Ectodermal cell (in vitro differentiated cells): ENCODE measurements at regions not wholly inside any gene's neighbourhood (a gene's known extent, or its start where the extent isn't known, plus 50 kb on each side); places are given as distances from the start of the nearest gene placed in this dataset.

Experiments
- H3K27ac ChIP-seq: 2 replicates; pipeline ENCODE4 v1.7.0; 2013; ENCODE audit warnings: mild to moderate bottlenecking, low read depth, low read length; ENCODE audit not compliant: insufficient read depth, poor library complexity, severe bottlenecking
- H3K27me3 ChIP-seq: 2 replicates; pipeline ENCODE4 v1.7.0; 2013; ENCODE audit warnings: mild to moderate bottlenecking, low read length; ENCODE audit not compliant: insufficient read depth, control insufficient read depth, poor library complexity, severe bottlenecking
- H3K36me3 ChIP-seq: one replicate; pipeline ENCODE4 v1.7.0; 2013; ENCODE audit warnings: low read length; ENCODE audit not compliant: control insufficient read depth, insufficient read depth
- H3K4me1 ChIP-seq: one replicate; pipeline ENCODE4 v1.7.0; 2013; ENCODE audit warnings: low read length; ENCODE audit not compliant: control insufficient read depth, insufficient read depth
- H3K4me3 ChIP-seq: 2 replicates; pipeline ENCODE4 v1.7.0; 2013; ENCODE audit warnings: low read depth, low read length, control low read depth; ENCODE audit not compliant: insufficient read depth
- H3K9me3 ChIP-seq: 2 replicates; pipeline ENCODE4 v1.7.0; 2013; ENCODE audit warnings: mild to moderate bottlenecking, low read length, moderate library complexity; ENCODE audit not compliant: control insufficient read depth
- WGBS, 2 experiments: methylation state at CpG; one replicate each; pipeline ENCODE4 v1.1.7; 2013; ENCODE audit warnings: missing lambda C conversion rate in 2 of 2; 5-methylcytosine and 5-hydroxymethylcytosine counted together

- Histone ChIP-seq H3K4me3 (no peak overlapping the region), H3K27ac (no peak overlapping the region)
- 88 to 100% methylated on average over 1 of the region's 1 CpG for WGBS, 2 experiments
Observed at GRCh38 chr2:62375113-62375420, 130.9 kb downstream of the TMEM17 start.

GRCh38 chr2:62374301-62375112 is 131.5 kb downstream of the TMEM17 start:
- Histone ChIP-seq H3K4me1 (no peaks in the 10 kb centered on the region), H3K9me3 (no peaks in the 10 kb centered on the region), H3K27ac (no peak overlapping the region), H3K27me3 (no peaks in the 10 kb centered on the region), H3K36me3 (no peaks in the 10 kb centered on the region), H3K4me3 (no peak overlapping the region)

More at GRCh38 chr2:62375113-62375420, 130.9 kb downstream of the TMEM17 start:
- H3K27me3 ChIP-seq = no peaks in the 10 kb centered on the region
- H3K36me3 ChIP-seq = no peaks in the 10 kb centered on the region
- H3K4me1 ChIP-seq = no peaks in the 10 kb centered on the region
- no peaks in the 10 kb centered on the region for H3K9me3 ChIP-seq

- Histone ChIP-seq H3K27ac (no peak overlapping the region), H3K4me1 (no peaks in the 10 kb centered on the region), H3K27me3 (no peaks in the 10 kb centered on the region), H3K36me3 (no peaks in the 10 kb centered on the region), H3K9me3 (no peaks in the 10 kb centered on the region), H3K4me3 (no peak overlapping the region)
- 95 to 96% methylated on average over 7 of the region's 7 CpGs for WGBS, 2 experiments
Observed at GRCh38 chr2:62372824-62373223, 133.2 kb downstream of the TMEM17 start.

DNA sequence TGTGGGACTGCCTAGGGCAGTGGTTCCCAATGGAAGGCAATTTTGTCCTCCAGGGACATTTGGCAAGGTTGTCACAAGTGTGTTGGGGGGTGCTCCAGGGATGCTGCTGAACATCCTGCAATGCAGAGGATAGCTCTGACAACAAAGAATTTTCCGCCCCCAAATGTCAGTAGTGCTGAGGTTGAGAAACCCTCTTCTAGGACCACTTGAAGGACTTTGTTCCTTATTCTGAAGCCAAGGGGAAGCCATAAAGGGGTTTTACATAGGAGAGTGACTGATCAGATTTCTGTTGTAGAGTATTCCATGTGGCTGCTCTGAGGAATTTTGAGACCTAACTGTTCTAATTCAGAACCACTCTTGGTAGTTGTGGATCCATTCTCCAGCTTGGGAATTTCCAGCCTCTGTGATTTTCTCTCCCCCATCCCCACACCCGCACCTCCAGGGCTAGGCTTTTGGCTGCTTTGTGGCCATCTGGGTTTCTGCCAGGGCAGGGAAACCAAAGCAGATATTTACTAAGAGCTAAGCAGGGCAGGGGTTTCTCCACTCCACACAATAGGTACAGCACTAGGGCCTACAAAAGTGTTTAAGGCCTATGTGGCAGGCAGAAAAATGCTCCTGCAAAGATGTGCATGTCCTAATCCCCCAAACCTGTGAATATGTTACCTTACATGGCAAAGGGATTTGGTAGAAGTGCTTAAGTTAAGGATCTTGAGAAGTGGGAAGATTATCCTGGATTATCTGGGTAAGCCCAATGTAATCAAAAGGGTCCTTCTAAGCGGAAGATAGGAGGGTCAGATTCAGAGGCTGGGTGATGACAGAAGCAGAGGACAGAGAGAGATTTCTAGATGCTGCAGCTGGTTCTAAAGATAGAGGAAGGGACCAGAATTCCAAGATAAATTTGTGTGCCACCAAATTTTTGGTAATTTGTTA is 135.4 kb downstream of the TMEM17 start:
- Histone ChIP-seq H3K36me3 (no peaks in the 10 kb centered on the region), H3K4me3 (no peak overlapping the region), H3K27ac (peak overlapping the region; percentile 38), H3K27me3 (no peaks in the 10 kb centered on the region), H3K9me3 (no peaks in the 10 kb centered on the region), H3K4me1 (no peaks in the 10 kb centered on the region)
- 87 to 88% methylated on average over 3 of the region's 3 CpGs for WGBS, 2 experiments

DNA sequence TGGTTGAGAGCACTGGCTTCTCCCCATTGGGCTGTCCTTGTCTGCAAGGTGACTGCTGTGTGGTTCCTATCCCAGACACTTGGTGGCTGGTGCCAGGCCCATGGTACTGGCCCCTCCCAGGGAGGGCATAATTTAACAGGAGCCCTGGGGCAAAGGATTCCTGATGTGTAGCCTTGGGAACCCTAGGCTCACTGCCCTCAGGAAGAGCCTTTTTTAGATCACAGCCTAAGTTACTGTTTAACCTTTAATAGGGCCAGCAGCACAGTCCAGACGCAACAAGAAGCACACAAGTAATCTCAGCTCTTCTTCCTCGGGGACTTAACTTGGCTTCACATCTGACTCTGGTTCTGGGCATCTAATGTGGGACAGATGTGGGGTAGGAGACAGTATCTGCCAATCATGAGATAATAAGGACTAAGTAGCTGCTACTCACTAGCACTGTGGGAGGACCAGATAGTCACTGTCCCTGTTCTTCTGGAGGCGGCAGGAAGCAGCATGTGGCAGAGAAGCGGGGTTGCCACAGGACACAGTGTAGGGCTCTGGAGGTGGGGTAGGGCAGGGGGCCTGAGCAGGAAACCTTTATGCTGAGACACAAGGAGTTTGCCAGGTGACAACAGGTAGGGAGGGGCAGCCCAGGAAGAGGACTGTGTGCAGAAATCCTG is 136.3 kb downstream of the TMEM17 start:
- WGBS, 2 experiments = 89 to 91% methylated on average over 4 of the region's 4 CpGs
- Histone ChIP-seq H3K9me3 (no peaks in the 10 kb centered on the region), H3K4me3 (no peak overlapping the region), H3K4me1 (peaks cover 6% of the 10 kb centered on the region), H3K27me3 (no peaks in the 10 kb centered on the region), H3K27ac (no peak overlapping the region), H3K36me3 (no peaks in the 10 kb centered on the region)

DNA sequence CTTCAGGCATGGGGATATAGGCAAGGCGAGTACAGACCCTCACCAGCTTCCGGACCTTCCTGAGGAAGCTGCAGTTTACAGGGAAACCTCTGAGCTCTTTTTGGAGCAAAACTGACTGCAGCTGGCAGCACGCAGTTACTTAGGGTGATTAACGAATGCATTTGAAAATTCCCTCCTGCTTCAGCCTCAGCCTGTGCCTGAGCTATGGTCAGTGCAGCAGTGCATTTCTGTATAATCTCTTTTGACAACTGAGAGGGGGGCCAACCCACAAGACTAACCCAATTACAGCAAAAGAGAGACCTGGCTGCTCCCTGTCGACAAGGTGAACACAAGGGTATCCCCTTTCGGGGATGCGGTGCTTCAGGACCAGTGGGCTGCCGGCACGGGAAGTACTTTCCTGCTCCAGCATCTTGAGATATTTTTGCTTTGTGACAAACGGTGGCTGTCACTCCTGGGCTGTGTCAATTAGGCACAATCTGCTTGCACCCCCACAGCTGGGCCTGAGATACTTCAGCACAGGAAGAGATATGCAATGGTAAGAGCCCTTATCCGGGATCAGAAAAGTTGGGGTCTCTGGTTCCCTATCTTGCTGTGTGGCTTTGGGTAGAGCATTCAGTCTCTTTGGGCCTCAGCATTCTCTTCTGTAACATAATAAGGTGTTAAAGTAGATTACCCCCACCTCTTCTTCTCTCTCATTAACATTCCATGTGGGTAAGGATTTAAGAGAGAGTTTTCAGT is 141.0 kb downstream of the TMEM17 start:
- H3K9me3 ChIP-seq = no peaks in the 10 kb centered on the region
- H3K27me3 ChIP-seq = no peaks in the 10 kb centered on the region
- WGBS, 2 experiments = 86 to 89% methylated on average over 11 of the region's 11 CpGs
- H3K36me3 ChIP-seq = no peaks in the 10 kb centered on the region
- no peak overlapping the region for H3K27ac ChIP-seq
- peaks cover 10% of the 10 kb centered on the region for H3K4me1 ChIP-seq
- no peak overlapping the region for H3K4me3 ChIP-seq

GRCh38 chr2:62363166-62363565 is 142.8 kb downstream of the TMEM17 start:
- Histone ChIP-seq H3K27me3 (no peaks in the 10 kb centered on the region), H3K27ac (no peak overlapping the region), H3K9me3 (no peaks in the 10 kb centered on the region), H3K4me1 (peaks cover 10% of the 10 kb centered on the region), H3K36me3 (no peaks in the 10 kb centered on the region), H3K4me3 (no peak overlapping the region)
- WGBS, 2 experiments = 94 to 98% methylated on average over 5 of the region's 5 CpGs

- H3K36me3 ChIP-seq = no peaks in the 10 kb centered on the region
- H3K27me3 ChIP-seq = no peaks in the 10 kb centered on the region
- H3K4me1 ChIP-seq = peaks cover 10% of the 10 kb centered on the region
- no peak overlapping the region for H3K4me3 ChIP-seq
- H3K27ac ChIP-seq = no peak overlapping the region
- H3K9me3 ChIP-seq = no peaks in the 10 kb centered on the region
- WGBS, 2 experiments = 93 to 94% methylated on average over 6 to 7 of the region's 7 CpGs
Observed at GRCh38 chr2:62362561-62362960, 143.4 kb downstream of the TMEM17 start.

DNA sequence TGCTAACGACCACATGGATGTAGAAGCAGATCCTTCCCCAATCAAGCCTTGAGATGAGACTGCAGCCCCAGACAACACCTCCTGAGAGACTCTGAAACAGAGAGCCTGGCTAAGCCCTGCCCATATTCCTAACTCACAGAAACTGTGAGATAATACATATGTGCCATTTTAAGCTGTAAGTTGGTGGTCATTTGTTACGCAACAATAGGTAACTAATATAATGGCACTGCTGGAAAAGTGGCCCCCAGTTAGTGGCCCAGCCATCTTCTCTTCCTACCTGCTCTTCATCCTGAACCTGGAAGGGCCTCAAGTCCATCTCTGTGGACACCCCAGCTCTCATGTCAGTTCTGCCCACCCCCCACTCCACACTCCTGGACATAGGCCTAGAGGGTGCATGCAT is 144.0 kb downstream of the TMEM17 start:
- Histone ChIP-seq H3K27me3 (no peaks in the 10 kb centered on the region), H3K36me3 (no peaks in the 10 kb centered on the region), H3K4me3 (no peak overlapping the region), H3K4me1 (peaks cover 10% of the 10 kb centered on the region), H3K9me3 (no peaks in the 10 kb centered on the region), H3K27ac (no peak overlapping the region)
- WGBS, 2 experiments = 98 to 99% methylated on average over 2 of the region's 2 CpGs
